ENCODE measurements at regions not wholly inside any gene's neighbourhood (a gene's known extent, or its start where the extent isn't known, plus 50 kb on each side); places are given as distances from the start of the nearest gene placed in this dataset.

DNA sequence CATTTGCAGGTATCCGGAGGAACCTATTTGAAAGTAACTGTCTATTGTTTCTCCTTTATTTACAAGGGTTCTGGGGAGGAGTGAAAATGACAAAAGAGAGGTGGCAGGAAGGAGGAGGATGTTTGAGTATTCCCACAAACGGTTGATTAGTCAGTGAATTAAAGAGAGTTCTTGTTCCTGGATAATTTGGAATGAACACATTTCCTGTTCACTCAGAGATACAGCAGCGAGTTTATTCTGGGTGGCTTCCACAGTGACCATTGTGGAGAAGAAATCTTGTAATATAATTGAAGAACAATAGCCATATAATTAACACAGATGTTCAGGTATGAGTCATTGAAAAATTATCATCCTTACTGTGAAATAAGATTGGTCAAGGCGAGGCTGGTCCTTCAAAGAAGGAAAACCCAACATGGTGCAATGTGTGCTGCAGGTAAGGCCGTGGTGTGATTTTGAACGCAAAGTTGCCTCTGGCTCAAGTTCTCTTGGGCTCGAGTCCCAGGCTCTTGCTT lies 77.3 kb downstream of the NFKBIZ start:
- DNase-seq (ENCODE audit: unreplicated experiment): peak; percentile 59
- Mint-ChIP-seq H3K4me1 (ENCODE audit: insufficient read depth, unreplicated experiment) (peaks cover 26% of the 10 kb centered on the region), H3K9me3 (ENCODE audit: unreplicated experiment) (peaks cover 7% of the 10 kb centered on the region), H3K4me3 (ENCODE audit: unreplicated experiment) (no peak overlapping the region), H3K27me3 (ENCODE audit: insufficient read depth, unreplicated experiment) (no peaks in the 10 kb centered on the region), H3K36me3 (ENCODE audit: insufficient read depth, unreplicated experiment) (no peaks in the 10 kb centered on the region), H3K27ac (ENCODE audit: low read depth, unreplicated experiment) (peak overlapping the region; percentile 18)
- intact Hi-C loops (cut with micrococcal nuclease): no loop called here
- POLR2A ChIA-PET: no interaction called here
- CTCF ChIA-PET: interaction anchor here (0.7 kb wide), 1 partner anchor 158 kb away, joined by 3 read pairs; no protein-coding TSS in a partner anchor
- BruUV-seq (replicated peaks): no TSS peak
- TF ChIP-seq, protein P1, sequence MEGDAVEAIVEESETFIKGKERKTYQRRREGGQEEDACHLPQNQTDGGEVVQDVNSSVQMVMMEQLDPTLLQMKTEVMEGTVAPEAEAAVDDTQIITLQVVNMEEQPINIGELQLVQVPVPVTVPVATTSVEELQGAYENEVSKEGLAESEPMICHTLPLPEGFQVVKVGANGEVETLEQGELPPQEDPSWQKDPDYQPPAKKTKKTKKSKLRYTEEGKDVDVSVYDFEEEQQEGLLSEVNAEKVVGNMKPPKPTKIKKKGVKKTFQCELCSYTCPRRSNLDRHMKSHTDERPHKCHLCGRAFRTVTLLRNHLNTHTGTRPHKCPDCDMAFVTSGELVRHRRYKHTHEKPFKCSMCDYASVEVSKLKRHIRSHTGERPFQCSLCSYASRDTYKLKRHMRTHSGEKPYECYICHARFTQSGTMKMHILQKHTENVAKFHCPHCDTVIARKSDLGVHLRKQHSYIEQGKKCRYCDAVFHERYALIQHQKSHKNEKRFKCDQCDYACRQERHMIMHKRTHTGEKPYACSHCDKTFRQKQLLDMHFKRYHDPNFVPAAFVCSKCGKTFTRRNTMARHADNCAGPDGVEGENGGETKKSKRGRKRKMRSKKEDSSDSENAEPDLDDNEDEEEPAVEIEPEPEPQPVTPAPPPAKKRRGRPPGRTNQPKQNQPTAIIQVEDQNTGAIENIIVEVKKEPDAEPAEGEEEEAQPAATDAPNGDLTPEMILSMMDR (IDR thresholded peaks at IDR 0.05; ENCODE audit: unreplicated experiment): no peak

DNA sequence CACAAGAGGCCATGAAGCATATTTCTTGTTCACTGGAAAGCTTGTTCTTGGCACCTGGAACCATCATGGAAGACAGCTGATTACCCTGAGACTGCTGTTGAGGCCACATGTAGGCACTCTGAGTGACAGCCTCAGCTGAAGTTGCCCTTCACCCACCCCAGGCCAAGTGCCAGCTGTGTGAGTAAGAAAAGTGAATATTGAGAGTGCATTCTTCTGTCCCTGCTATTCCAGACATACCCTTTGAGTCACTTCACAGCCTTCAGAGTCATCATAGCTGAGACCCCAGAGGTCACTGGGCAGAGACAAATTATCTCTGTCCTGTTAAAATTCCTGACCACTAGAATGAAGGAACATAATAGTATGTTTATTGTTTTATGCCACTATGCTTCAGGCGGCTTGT lies 79.6 kb downstream of the NFKBIZ start:
- intact Hi-C loops (cut with micrococcal nuclease): no loop called here
- no peak overlapping the region for H3K4me3 Mint-ChIP-seq (ENCODE audit: unreplicated experiment)
- CTCF ChIA-PET: no interaction called here
- no peaks in the 10 kb centered on the region for H3K36me3 Mint-ChIP-seq (ENCODE audit: insufficient read depth, unreplicated experiment)
- peak; percentile 53 for DNase-seq (ENCODE audit: unreplicated experiment)
- no peak overlapping the region for H3K27ac Mint-ChIP-seq (ENCODE audit: low read depth, unreplicated experiment)
- no TSS peak for BruUV-seq (replicated peaks)
- H3K4me1 Mint-ChIP-seq (ENCODE audit: insufficient read depth, unreplicated experiment): peaks cover 20% of the 10 kb centered on the region
- POLR2A ChIA-PET: no interaction called here
- H3K27me3 Mint-ChIP-seq (ENCODE audit: insufficient read depth, unreplicated experiment): no peaks in the 10 kb centered on the region
- H3K9me3 Mint-ChIP-seq (ENCODE audit: unreplicated experiment): no peaks in the 10 kb centered on the region
- TF ChIP-seq, protein P1 (IDR thresholded peaks at IDR 0.05; ENCODE audit: unreplicated experiment): no peak

DNA sequence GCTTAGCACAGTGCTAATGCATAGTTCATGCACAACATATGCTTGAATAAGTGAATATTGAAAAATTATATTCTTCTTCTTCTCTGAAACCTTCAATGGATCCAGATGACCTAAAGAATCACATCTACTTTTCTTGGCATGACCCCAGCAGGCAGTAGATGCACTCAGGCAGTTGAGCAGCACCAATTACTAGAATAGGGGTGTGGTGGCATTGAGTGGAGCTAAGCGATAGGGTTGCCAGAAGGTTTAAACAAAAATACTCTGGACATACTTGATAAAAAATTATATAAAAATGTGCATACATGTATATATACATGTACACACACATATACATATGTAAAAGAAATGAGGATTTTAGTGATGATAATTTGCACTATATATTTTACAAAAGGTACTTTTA lies 81.8 kb downstream of the NFKBIZ start:
- Mint-ChIP-seq H3K9me3 (ENCODE audit: unreplicated experiment) (no peaks in the 10 kb centered on the region), H3K4me1 (ENCODE audit: insufficient read depth, unreplicated experiment) (peaks cover 12% of the 10 kb centered on the region), H3K27ac (ENCODE audit: low read depth, unreplicated experiment) (no peak overlapping the region), H3K27me3 (ENCODE audit: insufficient read depth, unreplicated experiment) (no peaks in the 10 kb centered on the region), H3K36me3 (ENCODE audit: insufficient read depth, unreplicated experiment) (no peaks in the 10 kb centered on the region), H3K4me3 (ENCODE audit: unreplicated experiment) (no peak overlapping the region)
- ChIA-PET CTCF (interaction anchor here (0.9 to 1.0 kb wide), 2 partner anchors 17 to 294 kb away, joined by 3 to 4 read pairs; no protein-coding TSS in a partner anchor), POLR2A (no interaction called here)
- TF ChIP-seq, protein P1 (IDR thresholded peaks at IDR 0.05; ENCODE audit: unreplicated experiment): no peak
- BruUV-seq (replicated peaks): no TSS peak
- DNase-seq (ENCODE audit: unreplicated experiment): no peak
- intact Hi-C loops (cut with micrococcal nuclease): no loop called here

DNA sequence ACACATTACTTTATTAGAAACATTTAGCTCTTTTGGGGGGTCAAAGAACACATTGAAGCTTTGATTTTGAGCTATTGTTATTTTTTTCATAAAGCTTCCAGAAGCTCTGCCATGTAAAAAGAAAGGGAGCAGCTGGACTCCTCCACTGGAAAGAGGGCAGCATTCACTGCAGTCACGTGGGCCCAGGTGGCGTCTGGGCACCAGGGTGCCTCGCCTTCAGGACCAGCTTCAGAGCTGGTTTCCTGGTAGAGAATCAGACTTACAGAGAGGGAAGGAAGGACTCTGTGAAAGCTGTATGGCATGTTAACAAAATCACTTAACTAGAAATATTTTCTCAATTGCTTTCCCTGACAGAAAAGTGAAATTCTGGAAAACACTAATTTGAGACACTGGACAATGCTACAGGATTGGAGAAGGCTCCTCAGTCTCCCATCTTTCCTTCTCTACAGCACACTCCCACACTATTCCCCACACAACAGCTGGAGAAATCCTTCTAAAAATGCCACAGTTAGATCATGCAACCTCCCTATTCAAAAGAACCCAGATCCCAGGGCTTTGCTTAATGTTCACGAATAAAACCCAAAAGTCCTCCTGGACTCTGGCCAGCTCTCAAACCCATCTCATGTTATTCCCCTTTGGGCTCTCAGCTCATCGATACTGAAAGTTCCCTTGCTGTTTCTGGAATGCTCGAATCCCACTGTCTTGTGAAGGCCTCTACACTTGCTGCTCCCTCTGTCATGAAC lies 83.2 kb downstream of the NFKBIZ start:
- H3K27ac Mint-ChIP-seq (ENCODE audit: low read depth, unreplicated experiment): no peak overlapping the region
- no TSS peak for BruUV-seq (replicated peaks)
- H3K4me1 Mint-ChIP-seq (ENCODE audit: insufficient read depth, unreplicated experiment): peaks cover 5% of the 10 kb centered on the region
- intact Hi-C loops (cut with micrococcal nuclease): no loop called here
- H3K9me3 Mint-ChIP-seq (ENCODE audit: unreplicated experiment): no peaks in the 10 kb centered on the region
- no peak overlapping the region for H3K4me3 Mint-ChIP-seq (ENCODE audit: unreplicated experiment)
- no peaks in the 10 kb centered on the region for H3K27me3 Mint-ChIP-seq (ENCODE audit: insufficient read depth, unreplicated experiment)
- POLR2A ChIA-PET: interaction anchor here (0.7 to 1.2 kb wide), 2 partner anchors 31 to 98 kb away, joined by 3 read pairs; no protein-coding TSS in a partner anchor
- no peak for DNase-seq (ENCODE audit: unreplicated experiment)
- TF ChIP-seq, protein P1 (IDR thresholded peaks at IDR 0.05; ENCODE audit: unreplicated experiment): no peak
- H3K36me3 Mint-ChIP-seq (ENCODE audit: insufficient read depth, unreplicated experiment): no peaks in the 10 kb centered on the region
- CTCF ChIA-PET: interaction anchor here (0.9 to 1.3 kb wide), 5 partner anchors 10 to 292 kb away, joined by 3 to 4 read pairs (median 3); partner anchors contain the start of gene NFKBIZ
